NCI-H2029 treated with DMSO at 0.1 percent for 48 hours (cell line): ENCODE measurements at regions not wholly inside any gene's neighbourhood (a gene's known extent, or its start where the extent isn't known, plus 50 kb on each side); places are given as distances from the start of the nearest gene placed in this dataset.

Source experiments
- DNase-seq: peaks from one replicate; lab custom pipeline; 2025; lab: John Stamatoyannopoulos, UW

DNA sequence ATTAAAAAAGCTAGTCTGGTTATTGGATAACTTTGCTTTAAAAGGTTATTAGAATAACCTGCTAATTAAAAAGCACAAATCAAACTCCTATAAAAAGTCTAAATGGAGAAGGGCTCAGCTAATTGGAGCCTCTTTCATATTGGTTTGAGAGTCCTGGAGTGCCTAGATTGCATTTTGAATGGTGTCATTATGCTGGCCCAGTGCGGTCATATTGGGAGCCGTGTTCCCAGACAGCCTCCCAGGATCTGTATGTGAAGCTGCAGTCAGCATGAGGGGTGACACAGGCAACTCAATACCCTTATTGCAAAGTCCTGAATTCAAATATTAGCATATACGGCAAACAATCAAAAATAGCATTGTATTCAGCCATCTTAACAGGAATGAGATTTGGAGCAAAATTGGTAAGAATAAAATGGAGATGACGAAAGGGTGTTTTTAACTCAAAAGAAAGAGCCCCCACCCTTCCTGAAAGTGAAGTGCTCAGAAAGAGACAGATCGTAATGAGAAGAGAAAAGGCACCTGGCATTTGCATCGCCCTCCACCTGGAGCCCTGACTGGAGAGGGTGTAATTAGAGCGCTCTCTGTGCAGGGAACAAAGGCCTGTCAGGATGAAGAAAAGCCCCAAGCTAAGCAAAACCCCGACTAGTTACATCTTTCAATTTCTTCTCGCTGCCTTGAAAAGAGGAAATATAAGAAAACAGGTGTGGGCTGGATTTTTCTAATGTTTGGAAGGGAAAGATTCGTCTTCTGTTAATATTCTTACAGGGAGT is 621.0 kb upstream of the ADAMTS16 start:
- DNase-seq = no peak

DNA sequence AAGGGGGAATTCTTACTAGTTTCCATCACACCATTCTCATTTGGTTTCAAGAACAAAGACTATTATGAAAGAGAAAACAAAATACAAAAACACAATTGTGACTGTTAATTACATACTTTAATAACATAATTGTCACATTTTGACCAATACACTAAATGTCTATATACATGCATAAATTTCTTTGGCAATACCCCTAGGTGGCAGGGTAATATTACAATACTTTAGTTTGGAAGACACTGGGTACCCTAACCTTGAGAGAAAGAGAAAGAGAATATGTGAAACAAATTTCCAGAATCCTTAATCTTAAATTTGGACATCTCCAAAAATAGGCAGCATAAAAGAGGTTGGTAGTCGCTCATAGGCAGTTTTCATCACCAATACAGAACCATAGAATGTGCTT is 619.6 kb upstream of the ADAMTS16 start:
- no peak for DNase-seq

- no peak for DNase-seq
Observed at GRCh38 chr5:4523038-4523437, 617.1 kb upstream of the ADAMTS16 start.

GRCh38 chr5:4531756-4532704 is 608.1 kb upstream of the ADAMTS16 start:
- no peak for DNase-seq

DNA sequence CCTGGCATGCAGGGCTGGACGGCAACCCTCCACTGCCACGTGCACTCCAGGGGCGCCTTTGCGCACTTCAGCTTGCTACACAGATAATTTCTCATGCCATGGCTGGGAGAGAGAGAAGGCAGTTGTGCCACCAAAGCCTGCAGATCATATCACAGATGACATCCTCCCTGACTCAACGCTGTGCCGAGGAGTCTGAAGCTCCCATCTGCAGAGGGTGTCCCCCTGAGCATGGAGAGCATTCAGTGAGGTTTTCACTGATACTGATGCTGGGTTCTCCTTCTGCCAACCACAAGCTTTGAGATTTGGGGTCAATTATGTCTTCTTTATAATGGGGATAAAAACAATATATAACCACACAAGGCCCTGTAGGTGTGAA is 607.4 kb upstream of the ADAMTS16 start:
- no peak for DNase-seq

DNA sequence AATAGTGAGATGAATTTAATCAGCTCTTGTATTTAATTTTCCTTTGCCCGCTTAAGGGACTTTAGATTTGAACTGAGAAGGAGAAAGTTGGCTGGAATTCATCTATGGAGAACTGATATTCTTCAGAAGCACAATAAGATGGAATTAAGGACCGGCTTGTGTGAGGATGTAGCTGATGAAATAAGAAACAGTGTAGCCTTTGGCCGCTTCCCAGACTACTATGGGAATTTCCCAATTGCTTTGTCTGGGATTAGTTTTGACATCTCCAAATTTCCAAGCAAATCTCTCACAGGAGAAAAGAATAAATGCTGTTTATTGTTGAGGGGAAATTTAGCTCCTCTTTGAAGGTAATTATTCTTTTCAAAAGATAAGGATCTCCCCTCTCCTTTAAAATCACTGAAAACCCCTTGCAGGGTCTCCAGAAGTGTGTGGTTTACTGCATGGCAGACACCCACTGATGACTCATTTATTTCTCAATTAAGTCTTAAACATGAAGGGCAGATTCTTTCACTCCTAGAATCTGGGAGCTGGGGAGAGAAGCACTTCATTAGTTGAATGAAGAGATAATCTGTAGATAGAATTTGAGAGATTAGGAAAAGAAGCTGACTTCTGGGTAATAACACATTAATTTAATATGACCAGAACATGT is 606.5 kb upstream of the ADAMTS16 start:
- no peak for DNase-seq

- no peak for DNase-seq
Observed at GRCh38 chr5:4537489-4537888, 602.6 kb upstream of the ADAMTS16 start.

DNA sequence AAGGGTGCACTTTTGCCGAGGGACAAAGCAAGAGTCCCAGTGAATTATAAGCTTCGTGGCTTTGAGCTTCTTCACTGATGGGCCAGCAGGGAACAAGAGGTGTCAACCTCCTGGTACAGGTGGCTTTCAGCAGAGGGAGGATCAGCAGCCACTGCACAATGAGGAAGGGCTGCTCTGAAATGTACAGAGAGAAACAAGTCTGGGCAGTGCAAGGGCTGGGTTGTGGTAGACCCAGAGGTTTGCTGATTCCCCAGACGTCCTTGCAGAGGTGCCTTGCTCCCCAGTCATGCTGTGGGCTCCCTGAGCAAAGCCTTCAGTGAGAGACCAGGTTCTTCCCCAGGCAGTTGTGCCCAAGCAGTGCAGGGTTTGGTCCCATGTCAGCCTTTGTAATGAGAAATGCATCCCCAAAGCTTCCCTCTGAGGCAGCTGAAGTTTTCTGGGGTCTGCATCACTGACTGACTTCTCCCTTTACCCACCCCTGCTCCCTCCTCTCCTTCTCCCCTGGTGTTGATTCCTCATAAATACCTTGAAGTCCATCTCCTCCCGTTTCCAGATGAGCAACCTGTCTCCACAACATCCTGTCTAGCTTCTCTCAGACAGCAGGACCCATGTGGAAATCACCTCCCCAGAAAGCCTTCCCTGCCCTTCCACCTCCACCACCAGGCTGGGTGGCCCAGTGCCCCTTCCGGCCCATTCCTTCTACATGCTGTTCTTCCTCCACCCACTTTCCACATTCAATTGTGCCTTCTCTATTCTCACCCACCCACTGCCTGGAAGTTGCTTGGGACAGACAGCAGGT is 599.6 kb upstream of the ADAMTS16 start:
- no peak for DNase-seq

DNA sequence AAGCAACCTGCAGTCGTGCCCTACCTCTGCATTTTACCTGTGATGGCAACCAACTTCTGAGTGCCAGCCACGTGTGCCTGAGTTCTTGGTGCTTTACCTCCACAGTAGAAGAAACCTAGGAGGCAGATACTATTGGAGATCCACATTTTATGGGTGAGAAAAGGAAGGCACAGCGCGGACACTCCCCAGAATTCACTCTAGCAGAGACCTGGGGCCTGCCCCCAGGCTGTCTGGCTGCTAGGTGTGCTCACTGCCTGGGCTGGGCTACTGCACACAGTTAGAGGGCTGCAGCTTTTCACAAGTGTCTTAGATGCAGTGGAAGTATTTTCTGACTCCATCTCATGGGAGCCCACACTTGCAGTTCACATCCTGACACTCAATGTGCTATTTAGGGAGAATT is 598.8 kb upstream of the ADAMTS16 start:
- no peak for DNase-seq

DNA sequence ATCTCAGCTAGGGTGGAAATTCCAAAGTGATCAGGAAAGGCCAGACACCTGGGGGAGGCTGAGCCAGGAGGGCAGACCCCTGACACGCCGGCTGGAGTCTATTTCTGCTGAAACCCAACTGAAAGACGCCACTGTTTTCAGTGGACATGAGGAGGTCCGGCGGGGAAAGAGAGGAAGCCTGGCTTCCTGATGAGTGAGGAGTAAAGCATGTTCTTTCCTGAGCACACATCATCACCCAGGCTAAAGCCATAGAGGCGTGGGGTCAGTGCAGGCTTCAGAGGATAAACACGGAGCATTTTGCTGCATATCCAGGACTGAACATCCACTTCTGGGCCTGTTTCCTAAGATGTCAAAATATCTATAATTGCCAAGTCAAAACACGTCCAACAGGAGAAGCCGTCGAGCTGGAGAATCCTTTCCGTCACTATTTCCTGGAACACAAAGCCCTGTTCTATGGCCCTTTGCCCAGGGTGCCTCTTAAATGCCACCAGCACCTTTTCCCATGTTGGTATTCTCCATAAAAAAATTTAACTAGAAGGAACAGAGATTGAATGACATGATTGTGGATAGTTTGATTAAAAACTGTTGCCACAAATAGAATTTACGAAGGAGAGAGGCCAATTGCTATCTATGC is 597.9 kb upstream of the ADAMTS16 start:
- no peak for DNase-seq

GRCh38 chr5:4544049-4544670 is 596.0 kb upstream of the ADAMTS16 start:
- no peak for DNase-seq

DNA sequence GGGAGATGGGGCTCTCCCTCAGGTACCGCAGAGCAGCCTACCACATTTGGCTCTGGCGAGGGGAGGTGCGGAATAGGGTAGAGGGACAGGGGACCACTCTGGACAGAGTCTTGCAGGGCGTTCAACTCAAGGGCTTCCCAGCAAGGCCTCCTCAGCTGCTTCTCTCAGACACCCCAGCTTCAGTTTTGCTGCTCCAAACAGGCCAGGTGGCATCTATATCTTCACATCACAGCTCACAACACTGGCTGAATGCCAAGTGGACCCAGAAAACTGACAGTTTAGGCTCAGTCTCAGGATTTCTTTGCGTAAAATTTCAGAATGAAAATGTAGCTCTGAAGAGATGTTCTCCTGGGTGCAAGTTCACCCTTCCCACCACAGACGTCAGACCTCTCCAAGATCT is 592.6 kb upstream of the ADAMTS16 start:
- no peak for DNase-seq

- no peak for DNase-seq
Observed at GRCh38 chr5:4548341-4548740, 591.8 kb upstream of the ADAMTS16 start.

DNA sequence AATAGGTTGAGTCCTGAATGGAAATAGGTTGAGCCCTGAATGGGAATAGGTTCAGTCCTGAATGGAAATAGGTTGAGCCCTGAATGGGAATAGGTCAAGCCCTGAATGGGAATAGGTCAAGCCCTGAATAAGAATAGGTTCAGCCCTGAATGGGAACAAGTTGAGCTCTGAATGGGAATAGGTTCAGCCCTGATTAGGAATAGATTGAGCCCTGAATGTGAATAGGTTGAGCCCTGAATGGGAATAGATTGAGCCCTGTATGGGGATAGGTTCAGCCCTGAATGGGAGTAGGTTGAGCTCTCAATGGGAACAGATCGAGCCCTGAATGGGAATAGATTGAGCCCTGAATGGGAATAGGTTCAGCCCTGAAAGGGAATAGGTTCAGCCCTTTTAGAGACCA is 590.8 kb upstream of the ADAMTS16 start:
- no peak for DNase-seq

DNA sequence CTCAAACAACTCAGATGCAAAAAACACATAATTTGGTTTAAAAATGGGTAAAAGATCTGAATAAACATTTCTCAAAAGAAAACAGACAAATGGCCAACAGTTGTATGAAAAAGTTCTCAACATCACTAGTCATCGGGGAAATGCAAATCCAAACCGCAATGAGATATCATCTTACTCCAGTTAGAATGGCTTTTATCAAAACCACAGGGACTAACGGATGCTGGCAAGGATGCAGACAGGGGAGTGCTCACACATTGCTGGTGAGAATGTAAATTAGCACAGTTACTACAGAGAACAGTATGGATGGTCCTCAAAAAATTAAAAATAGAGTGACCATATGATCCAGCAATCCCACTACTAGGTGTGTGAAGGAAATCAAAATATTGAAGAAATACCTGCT is 589.1 kb upstream of the ADAMTS16 start:
- no peak for DNase-seq

- DNase-seq = no peak
Observed at GRCh38 chr5:4553130-4553529, 587.0 kb upstream of the ADAMTS16 start.

- no peak for DNase-seq
Observed at GRCh38 chr5:4553978-4554377, 586.2 kb upstream of the ADAMTS16 start.

- no peak for DNase-seq
Observed at GRCh38 chr5:4555725-4556285, 584.3 kb upstream of the ADAMTS16 start.

- DNase-seq = no peak
Observed at GRCh38 chr5:4561403-4561802, 578.7 kb upstream of the ADAMTS16 start.

- no peak for DNase-seq
Observed at GRCh38 chr5:4563400-4563799, 576.7 kb upstream of the ADAMTS16 start.
